CD4-positive, alpha-beta T cell treated with Interleukin-6 for 4 hours (primary cell): ENCODE measurements at regions not wholly inside any gene's neighbourhood (a gene's known extent, or its start where the extent isn't known, plus 50 kb on each side); places are given as distances from the start of the nearest gene placed in this dataset.
"Not testable (repeated sequence)": the region's sequence is repeated elsewhere in the genome, so short reads cannot be mapped to it uniquely, and the experiment has no call there.

Experiments used
- DNase-seq: peaks from one replicate; pipeline ENCODE4 v3.0.0-alpha.2; 2020; ENCODE audit warnings: mixed read lengths

- no peak for DNase-seq
Observed at GRCh38 chr4:117577686-117578311, 456.5 kb upstream of the NDST3 start.

DNA sequence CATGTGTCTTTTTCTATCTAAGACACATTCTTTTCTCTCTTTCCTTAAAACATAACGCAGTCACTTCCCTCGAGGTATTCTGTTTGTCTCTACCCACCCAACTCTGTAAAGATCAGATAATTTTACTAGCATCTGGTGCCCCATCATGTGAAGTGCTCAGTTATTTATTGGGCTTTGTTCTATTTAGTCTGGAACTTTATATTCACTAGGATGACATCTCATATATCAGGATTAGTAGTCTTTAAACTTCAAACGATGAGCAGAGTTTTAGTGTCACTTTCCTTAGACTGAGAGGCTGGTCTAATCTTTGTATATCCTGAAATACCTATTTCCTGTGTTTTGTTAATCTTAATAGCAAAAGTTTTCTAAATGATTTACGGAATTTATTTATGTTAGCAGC is 445.5 kb upstream of the NDST3 start:
- DNase-seq, result no peak

DNA sequence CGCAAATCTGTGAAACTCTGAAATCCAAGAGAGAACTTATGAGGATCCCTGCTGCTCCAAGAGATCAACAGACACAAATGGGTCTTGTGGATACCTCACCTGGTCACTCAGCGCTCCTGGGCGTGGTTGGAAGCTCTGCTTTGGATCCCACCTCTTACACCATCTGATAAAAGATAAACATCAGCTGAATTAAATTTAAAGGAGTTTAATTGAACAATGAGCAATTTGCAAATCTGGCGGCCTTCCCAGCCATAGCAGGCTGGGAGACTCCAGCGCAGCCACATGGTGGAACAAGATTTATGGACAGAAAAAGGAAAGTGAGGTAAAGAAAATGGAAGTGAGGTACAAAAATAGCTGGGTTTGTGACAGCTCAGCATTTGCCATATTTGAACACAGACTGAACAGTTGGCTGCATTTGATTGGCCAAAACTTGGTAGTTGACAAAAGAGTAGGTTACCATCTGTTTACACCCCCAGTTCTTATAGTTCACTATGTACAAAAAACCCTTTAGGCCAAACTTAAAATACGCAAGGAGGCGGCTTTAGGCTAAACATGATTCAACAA is 437.3 kb upstream of the NDST3 start:
- DNase-seq, result no peak

GRCh38 chr4:117599393-117599792 is 434.9 kb upstream of the NDST3 start:
- not testable (repeated sequence) for DNase-seq

GRCh38 chr4:117600936-117601335 is 433.4 kb upstream of the NDST3 start:
- DNase-seq, result not testable (repeated sequence)

- DNase-seq, result no peak
Observed at GRCh38 chr4:117610706-117611308, 423.5 kb upstream of the NDST3 start.

DNA sequence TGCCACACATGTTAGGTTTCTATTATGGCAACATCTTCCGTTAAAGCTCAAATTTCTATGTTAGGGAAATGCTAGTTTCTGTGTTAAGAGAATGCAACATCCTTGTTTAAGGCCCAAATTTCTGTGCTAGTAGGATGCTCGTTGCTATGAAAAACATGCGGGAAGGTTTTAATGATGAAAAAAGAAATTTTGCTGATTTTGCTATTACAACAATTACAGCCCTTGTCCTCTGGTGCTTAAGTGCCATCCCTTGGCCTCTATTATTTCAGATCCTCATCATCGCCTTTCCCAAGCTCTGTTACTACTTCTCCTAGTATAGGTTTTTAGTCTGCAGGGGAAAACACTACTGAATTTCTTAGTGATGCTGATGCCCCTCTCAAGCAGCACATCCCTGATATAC is 412.6 kb upstream of the NDST3 start:
- no peak for DNase-seq

- no peak for DNase-seq
Observed at GRCh38 chr4:117623326-117623725, 411.0 kb upstream of the NDST3 start.

- no peak for DNase-seq
Observed at GRCh38 chr4:117626664-117627063, 407.6 kb upstream of the NDST3 start.

DNA sequence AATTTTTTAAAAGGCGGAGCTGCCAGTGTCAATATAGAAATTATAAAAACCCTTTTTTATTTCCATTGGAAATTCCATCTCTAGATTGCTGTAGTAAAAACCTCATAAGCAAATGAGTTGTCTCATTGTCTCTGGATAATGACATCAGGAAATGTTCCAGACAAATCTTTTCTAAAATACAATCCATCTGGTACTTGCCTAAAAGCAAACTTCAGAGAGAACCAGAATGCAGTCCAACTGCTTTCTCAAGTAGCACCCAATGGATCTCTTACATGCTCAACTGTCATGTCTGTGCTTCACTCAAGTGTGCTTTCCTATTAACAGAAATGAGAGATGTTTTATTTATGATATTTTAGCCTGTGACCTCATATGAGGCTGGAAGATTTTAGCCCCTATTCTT is 399.6 kb upstream of the NDST3 start:
- no peak for DNase-seq

GRCh38 chr4:117637347-117637746 is 396.9 kb upstream of the NDST3 start:
- no peak for DNase-seq

DNA sequence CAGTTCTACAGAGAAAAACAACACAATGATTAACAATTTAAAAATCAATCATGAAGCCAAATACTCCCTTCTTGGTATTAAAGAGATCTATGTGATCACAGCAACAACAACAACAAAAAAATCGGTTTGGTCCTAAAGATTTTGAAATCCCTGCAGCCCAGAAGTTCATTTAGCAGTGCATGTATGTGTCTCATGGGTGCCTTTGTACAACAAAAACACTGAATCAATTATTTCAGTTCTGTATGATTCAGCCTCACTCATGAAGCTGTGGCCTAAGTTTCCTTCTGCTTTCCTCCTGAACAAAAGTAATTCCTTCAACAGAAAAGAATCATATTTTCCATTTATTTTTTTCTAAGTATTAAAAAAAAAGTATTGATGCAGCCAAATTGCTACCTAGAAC is 393.4 kb upstream of the NDST3 start:
- DNase-seq, result no peak

- no peak for DNase-seq
Observed at GRCh38 chr4:117641519-117641918, 392.8 kb upstream of the NDST3 start.

GRCh38 chr4:117654079-117654478 is 380.2 kb upstream of the NDST3 start:
- DNase-seq, result no peak

DNA sequence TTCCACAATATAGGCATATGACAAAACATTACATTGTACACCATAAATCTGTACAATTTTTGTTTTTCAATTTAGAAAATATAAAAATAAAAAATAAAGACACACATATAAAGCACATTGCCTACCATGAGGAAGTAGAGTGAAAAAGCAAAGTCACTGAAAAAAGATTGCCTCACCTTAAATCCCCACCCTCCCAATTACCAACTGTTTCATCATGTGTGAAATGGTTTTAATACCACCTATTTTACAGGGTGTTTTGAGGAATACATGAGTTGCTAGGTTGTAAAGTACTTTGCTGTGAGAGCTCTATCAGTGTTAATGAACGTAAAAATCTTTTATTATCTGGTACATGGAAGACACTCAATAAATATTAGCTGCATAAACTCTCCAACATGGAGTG is 373.6 kb upstream of the NDST3 start:
- no peak for DNase-seq

GRCh38 chr4:117661091-117662072 is 372.9 kb upstream of the NDST3 start:
- DNase-seq, result no peak

- DNase-seq, result no peak
Observed at GRCh38 chr4:117664706-117665444, 369.4 kb upstream of the NDST3 start.

DNA sequence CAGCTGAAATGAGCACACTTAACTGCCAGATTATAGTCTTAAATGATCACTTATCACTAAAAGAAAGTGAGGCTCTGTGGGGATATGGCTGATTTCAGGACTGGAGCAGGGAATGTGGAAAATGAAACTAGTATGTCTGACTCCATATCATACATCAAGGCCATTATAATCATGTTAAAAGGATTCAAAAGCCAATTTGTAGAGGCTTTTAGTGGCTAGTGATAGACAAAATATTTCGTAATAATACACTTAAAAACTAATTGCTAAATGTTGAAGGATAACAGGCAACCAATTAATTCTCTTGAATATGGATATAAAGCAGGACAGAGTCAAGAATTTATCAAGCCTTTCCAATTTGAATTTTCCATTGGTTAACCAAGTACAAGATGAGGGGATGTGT is 358.1 kb upstream of the NDST3 start:
- DNase-seq, result no peak

- DNase-seq, result no peak
Observed at GRCh38 chr4:117678861-117679260, 355.4 kb upstream of the NDST3 start.

DNA sequence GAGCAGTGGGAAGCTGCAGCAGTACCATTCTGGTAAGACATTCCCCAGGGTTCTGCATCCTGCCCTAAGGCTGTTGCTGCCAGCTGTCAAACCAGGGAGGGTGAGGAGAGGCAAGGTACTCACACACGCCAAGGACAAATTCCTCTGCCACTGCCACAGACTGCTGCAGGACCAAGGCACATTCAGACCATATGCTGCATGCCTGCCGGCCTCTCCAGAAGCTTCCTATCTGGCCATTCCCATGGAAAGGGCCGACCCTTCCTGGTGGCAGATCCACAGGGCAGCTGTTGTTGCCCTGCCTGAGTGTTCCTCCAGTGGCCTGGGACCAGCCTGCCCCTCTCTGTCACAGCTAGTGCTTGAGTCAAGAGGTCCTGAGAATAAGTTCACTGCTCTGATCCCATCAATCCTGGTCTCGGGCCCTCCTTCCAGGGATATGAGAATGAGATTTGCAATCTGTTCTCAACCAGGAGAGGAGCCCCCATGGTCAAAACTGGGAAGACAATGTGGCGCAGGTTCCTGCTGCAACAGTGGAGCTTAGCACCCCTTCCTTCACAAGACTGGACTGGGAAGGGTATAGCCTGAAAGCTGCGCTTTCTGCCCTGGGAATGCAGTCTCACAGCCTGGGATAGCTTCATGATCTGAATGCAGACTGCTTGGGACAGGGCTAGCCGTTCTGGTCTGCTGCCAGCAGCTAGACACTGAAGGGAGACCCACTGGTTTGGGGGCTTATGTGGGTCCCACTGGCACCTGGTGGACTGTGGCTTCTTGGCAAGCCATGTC is 342.5 kb upstream of the NDST3 start:
- DNase-seq, result no peak

DNA sequence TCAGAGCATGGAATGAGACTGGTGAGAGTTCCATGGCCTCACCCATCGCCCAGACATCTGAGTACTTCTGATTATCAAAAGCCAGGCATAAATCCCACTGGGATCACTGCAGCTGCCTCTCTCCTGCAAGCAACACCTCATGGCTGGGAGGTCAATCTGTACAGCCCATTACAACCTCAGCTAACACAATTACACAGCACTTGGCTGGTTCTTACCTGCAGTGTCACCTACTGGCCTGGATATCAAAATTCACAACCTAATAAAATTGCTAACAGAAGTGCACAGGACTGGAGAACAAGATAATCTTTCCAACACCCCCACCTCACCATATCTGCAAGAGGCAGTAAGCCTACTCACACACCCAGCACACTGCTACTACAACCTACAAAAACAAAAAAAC is 341.7 kb upstream of the NDST3 start:
- no peak for DNase-seq

- no peak for DNase-seq
Observed at GRCh38 chr4:117699595-117699994, 334.7 kb upstream of the NDST3 start.
